Lung microvascular endothelial cell (primary cell): ENCODE measurements at regions not wholly inside any gene's neighbourhood (a gene's known extent, or its start where the extent isn't known, plus 50 kb on each side); places are given as distances from the start of the nearest gene placed in this dataset.
"Not testable (repeated sequence)": the region's sequence is repeated elsewhere in the genome, so short reads cannot be mapped to it uniquely, and the experiment has no call there.

Experiments used
- DNase-seq, 2 donors: peaks; one replicate each; pipeline versions ENCODE4 v3.0.0 to v3.0.0-alpha.2; 2010; ENCODE audit warnings: low read depth in 2 of 2

- DNase-seq = no peak
These were observed 309.7 kb downstream of the GUCY2F start for GRCh38 chrX:109172091-109172602.

DNA sequence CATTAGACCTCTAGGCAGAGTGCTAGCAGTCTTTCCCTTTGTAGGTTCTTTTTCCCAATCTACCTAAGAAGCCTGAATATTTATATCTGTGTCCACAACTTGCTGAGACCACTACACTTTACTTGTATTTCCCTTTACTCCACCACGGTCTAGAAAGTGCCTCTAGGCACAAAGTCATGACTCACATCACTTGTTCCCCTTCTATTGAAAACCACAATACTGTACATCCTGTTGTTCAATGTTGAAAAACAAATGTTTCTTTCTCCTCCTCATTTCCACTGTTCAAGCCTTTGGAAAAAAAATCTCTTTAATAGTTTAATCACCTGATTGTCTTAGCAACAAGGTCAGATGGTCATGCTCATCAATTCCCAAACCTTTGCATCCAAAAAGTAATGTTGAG is 326.7 kb downstream of the GUCY2F start:
- DNase-seq = no peak

GRCh38 chrX:109144173-109144572 is 337.7 kb downstream of the GUCY2F start:
- DNase-seq = not testable (repeated sequence)

DNA sequence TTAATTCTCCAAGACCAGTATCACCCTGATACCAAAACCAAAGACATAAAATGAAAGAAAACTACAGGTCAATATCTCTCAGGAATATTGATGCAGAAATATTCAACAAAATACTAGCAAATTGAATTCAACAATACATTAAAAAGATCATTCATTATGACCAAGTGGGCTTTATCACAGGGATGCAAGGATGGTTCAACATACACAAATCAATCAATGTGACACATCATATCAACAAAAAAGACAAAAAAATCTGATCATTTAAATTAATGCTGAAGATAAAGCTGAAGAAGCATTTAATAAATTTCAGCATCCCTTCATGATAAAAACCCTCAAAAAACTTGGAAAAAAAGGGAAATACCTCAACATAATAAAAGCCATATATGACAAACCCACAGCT is 341.4 kb downstream of the GUCY2F start:
- DNase-seq = no peak

DNA sequence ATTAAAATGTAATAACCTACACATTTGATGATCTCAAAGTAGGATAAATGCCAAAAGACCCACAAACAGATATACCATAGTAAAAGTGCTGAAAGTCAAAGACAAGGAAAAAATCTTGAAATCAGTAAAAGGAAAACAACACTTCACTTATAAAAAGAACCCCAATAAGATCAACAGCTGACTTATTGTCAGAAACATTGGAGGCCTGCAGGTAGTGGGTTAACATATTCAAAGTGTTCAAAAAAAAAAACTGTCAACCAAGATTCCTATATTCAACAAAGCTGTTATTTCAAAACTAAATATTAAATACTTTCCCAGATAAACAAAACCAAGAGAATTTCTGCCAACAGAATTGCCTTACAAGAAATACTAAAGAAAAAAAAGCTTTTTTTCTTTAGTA is 347.1 kb downstream of the GUCY2F start:
- DNase-seq = no peak

GRCh38 chrX:109125304-109125703 is 356.6 kb downstream of the GUCY2F start:
- no peak for DNase-seq

DNA sequence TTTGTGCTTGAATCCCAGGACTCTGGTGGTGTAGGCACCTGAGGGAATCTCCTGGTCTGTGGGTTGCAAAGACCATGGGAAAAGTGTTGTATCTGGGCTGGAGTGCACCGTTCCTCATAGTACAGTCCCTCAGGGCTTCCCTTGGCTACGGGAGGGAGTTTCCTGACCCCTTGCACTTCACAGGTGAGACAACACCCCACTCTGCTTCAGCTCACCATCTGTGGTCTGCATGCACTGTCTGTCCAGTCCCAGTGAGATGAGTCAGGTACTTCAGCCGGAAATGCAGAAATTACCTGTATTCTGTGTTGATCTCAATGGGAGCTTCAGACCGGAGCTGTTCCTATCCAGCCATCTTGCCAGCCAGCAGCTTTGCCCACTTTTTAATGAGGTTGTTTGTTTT is 353.0 kb upstream of the IRS4 start:
- DNase-seq = no peak

GRCh38 chrX:109077788-109078187 is 341.4 kb upstream of the IRS4 start:
- no peak for DNase-seq

DNA sequence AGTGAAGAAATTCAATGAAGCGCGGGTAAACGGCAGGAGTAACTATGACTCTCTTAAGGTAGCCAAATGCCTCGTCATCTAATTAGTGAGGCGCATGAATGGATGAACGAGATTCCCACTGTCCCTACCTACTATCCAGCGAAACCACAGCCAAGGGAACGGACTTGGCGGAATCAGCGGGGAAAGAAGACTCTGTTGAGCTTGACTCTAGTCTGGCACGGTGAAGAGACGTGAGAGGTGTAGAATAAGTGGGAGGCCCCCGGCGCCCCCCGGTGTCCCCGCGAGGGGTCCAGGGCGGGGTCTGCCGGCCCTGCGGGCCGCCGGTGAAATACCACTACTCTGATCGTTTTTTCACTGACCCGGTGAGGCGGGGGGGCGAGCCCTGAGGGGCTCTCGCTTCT is 317.8 kb upstream of the IRS4 start:
- peak in 1 of 2 donors; percentile 64 for DNase-seq

DNA sequence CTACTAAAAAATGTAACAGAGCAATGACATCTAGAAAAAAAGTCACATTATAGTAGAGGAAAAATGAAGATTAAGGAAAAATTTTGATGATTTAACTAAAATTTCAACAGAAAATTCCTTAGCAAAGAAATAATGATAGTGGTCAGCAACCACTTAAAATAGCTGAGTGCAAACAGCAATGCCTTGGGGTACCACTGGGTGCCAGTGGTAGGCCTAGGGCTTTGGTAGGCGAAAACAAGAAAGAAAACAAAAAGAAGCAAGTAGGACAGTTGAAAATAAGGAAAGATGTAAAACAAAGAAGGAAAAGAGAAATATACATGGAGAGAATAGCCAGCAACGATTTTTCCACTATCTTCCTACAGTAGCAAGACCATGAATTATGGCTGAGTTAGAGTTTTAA is 313.5 kb upstream of the IRS4 start:
- DNase-seq = no peak

DNA sequence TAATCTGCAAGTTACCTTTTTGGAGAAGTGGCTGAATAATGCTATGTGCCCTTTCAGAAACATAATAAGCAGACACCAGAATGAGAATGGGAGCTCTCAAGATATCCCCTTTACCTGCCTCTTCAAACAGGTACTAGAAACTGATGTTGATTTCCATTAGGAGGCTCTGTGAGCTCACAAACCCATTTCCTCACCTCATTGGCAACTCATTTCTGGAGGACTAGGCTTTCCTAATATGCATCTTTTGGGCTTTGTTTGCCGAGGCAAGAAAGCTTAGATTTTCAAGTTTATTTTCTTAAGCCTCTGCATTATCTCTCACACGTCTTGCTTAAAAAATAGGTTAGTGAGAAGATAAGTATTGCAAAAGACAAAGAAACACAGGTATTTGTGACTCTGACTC is 313.1 kb upstream of the IRS4 start:
- DNase-seq = no peak

GRCh38 chrX:109040057-109040456 is 303.7 kb upstream of the IRS4 start:
- DNase-seq = no peak

DNA sequence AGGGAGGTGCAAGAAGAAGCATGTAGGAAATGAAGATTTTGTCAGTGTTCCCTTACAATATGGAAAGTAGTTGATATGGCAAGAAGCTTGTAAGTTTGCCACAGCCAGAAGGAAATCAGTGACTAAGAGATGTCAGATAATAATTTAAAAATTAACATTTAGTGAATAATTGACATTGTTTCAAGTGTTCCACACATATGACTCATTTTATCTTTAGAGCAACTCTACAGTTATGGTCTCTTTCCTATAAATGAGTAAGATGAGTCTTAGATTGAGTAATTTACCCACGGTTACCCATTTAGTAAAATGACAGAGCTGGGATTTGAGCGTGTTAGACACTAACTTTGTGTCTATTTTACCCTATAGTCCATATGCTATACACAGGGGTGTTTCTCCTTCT is 300.3 kb upstream of the IRS4 start:
- no peak for DNase-seq

- DNase-seq = no peak
These were observed 257.5 kb upstream of the IRS4 start for GRCh38 chrX:108993909-108994308.

- not testable (repeated sequence) for DNase-seq
These were observed 236.5 kb upstream of the IRS4 start for GRCh38 chrX:108972899-108973298.

GRCh38 chrX:108947205-108947604 is 210.8 kb upstream of the IRS4 start:
- no peak for DNase-seq

- no peak for DNase-seq
These were observed 210.2 kb upstream of the IRS4 start for GRCh38 chrX:108946531-108946930.

DNA sequence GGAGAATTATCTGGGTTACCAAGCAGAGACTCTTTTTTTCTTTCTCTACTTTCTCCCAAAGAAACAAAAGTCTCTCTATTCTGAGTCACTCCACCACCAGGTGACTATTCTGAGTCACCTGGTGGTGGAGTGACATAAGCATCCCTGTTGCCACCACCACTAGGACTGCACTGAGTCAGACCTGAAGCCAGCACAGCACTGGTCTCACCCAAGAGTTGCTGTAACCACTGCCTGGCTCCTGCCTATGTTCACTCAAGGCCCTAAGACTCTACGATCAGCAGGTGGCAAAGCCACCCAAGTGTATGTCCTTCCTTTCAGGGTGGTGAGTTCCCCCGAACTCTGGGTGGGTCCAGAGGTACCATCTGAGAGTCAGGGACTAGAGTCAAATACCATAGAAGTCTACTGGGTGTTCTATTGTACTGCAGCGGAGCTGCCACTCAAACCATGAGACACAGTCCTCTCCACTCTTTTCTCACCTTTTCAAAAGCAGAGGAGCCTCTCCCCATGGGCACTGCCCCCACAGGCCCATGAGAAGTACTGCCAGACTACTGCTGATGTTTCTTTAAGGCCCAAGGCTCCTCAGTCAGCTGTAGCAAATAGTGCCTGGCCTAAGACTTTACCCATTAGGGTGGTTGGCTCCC is 209.6 kb upstream of the IRS4 start:
- DNase-seq = no peak

- no peak for DNase-seq
These were observed 178.4 kb upstream of the IRS4 start for GRCh38 chrX:108914791-108915190.

DNA sequence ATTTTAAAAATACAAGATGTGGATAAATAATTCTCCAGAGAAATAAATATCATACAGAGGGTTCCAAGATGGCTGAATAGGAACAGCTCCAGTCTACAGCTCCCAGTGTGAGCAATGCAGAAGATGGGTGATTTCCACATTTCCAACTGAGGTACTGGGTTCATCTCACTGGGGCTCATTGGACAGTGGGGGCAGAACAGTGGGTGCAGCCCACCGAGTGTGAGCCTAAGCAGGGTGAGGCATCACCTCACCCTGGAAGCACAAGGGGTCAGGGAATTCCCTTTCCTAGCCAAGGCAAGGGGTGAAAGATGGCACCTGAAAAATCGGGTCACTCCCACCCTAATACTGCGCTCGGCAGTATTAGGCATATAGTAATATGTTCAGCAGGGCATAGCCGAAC is 167.5 kb upstream of the IRS4 start:
- not testable (repeated sequence) for DNase-seq

GRCh38 chrX:108900333-108900732 is 164.0 kb upstream of the IRS4 start:
- no peak for DNase-seq

- not testable (repeated sequence) for DNase-seq
These were observed 160.0 kb upstream of the IRS4 start for GRCh38 chrX:108896349-108896748.

GRCh38 chrX:108892501-108892900 is 156.1 kb upstream of the IRS4 start:
- DNase-seq = no peak

- no peak for DNase-seq
These were observed 139.2 kb upstream of the IRS4 start for GRCh38 chrX:108875548-108875947.
